SK-N-SH (cell line): ENCODE measurements at regions not wholly inside any gene's neighbourhood (a gene's known extent, or its start where the extent isn't known, plus 50 kb on each side); places are given as distances from the start of the nearest gene placed in this dataset.

Source experiments
- ELF1 ChIP-seq: IDR thresholded peaks from 2 replicates; pipeline ENCODE4 v1.4.0; 2012
- EP300 ChIP-seq, 2 experiments: IDR thresholded peaks; 2 replicates each; pipeline versions ENCODE4 v1.4.0 to v1.6.1; 2012; ENCODE audit warnings: borderline replicate concordance in 1 of 2, low read depth in 1 of 2, low read length in 1 of 2
- GATA2 ChIP-seq: sonication (generic); formaldehyde crosslinking; IDR thresholded peaks from 2 replicates; pipeline ENCODE4 v1.5.0; 2020; ENCODE audit warnings: mild to moderate bottlenecking, missing genetic modification reagents
- MAX ChIP-seq: IDR thresholded peaks from 2 replicates; pipeline ENCODE4 v1.4.0; 2012; ENCODE audit warnings: low read depth
- POLR2AphosphoS5 ChIP-seq: IDR thresholded peaks from 2 replicates; pipeline ENCODE4 v1.6.1; 2012; ENCODE audit warnings: low read depth, low read length
- RAD21 ChIP-seq: IDR thresholded peaks from 2 replicates; pipeline ENCODE4 v1.6.1; 2012; ENCODE audit warnings: mild to moderate bottlenecking, low read length
- SIN3A ChIP-seq: IDR thresholded peaks from 2 replicates; pipeline ENCODE4 v1.6.1; 2012; ENCODE audit warnings: low read depth, mild to moderate bottlenecking, low read length, moderate library complexity, borderline replicate concordance
- TAF1 ChIP-seq: IDR thresholded peaks from 2 replicates; pipeline ENCODE4 v1.6.1; 2012; ENCODE audit warnings: low read depth, mild to moderate bottlenecking, low read length, moderate library complexity, borderline replicate concordance
- TCF12 ChIP-seq: IDR thresholded peaks from 2 replicates; pipeline ENCODE4 v1.4.0; 2012
- TEAD4 ChIP-seq: IDR thresholded peaks from 2 replicates; pipeline ENCODE4 v1.4.0; 2012; ENCODE audit warnings: mild to moderate bottlenecking, borderline replicate concordance; ENCODE audit not compliant: insufficient read depth

GRCh38 chr1:209445576-209445975 lies 137.9 kb upstream of the CAMK1G start:
- TF ChIP-seq POLR2AphosphoS5 = no peak
- TF ChIP-seq GATA2 = no peak
- TF ChIP-seq TEAD4 = no peak
- no peak for TF ChIP-seq ELF1
- TF ChIP-seq MAX = no peak
- TF ChIP-seq TAF1 = no peak
- no peak for TF ChIP-seq RAD21
- TF ChIP-seq EP300 (IDR thresholded peaks at IDR 0.05; ENCODE audit: borderline replicate concordance in 1 of 2, low read depth in 1 of 2, low read length in 1 of 2) = no peak
- TF ChIP-seq SIN3A = no peak
- TF ChIP-seq TCF12 = no peak
